ENCODE measurements at regions not wholly inside any gene's neighbourhood (a gene's known extent, or its start where the extent isn't known, plus 50 kb on each side); places are given as distances from the start of the nearest gene placed in this dataset.

DNA sequence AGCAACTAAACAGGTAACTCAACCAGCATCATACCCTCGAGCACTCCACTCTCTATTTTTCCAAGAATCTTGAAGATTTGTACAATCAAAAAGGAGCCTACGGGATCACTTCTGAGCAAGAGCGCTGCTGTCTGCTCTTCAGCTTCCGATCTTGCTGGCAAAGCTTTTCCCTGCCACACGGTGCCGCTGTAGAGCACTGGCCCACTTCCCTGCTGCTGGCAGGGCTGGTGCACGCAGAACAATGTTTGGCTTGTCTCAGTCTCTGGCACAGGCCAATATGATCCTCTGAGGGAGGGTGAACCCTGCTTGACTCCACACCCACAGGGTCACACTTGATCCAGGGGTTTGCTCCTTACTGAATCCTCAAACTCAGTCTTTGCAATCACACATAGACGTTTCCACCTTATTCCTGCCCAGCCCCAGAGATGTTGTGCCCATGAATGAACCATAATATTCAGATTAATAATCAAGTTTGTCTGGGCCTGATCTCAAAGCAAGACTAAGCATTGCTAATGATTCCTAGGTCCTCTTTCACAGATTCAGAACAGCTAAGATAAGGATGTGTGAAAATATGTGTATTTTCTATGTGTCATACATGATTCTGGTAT lies 536.6 kb downstream of the SOX6 start:
- intact Hi-C loops (cut with DNase I; ENCODE audit: low total_unique reads) = no loop called here
- Histone ChIP-seq H3K4me3 (no peak overlapping the region), H3K27ac (no peak overlapping the region), H3K36me3 (no peaks in the 10 kb centered on the region), H3K4me1 (no peaks in the 10 kb centered on the region), H3K27me3 (no peaks in the 10 kb centered on the region), H3K9me3 (no peaks in the 10 kb centered on the region)
- peak in 1 of 2 donors; percentile 31 for DNase-seq
- TF ChIP-seq, protein P1, sequence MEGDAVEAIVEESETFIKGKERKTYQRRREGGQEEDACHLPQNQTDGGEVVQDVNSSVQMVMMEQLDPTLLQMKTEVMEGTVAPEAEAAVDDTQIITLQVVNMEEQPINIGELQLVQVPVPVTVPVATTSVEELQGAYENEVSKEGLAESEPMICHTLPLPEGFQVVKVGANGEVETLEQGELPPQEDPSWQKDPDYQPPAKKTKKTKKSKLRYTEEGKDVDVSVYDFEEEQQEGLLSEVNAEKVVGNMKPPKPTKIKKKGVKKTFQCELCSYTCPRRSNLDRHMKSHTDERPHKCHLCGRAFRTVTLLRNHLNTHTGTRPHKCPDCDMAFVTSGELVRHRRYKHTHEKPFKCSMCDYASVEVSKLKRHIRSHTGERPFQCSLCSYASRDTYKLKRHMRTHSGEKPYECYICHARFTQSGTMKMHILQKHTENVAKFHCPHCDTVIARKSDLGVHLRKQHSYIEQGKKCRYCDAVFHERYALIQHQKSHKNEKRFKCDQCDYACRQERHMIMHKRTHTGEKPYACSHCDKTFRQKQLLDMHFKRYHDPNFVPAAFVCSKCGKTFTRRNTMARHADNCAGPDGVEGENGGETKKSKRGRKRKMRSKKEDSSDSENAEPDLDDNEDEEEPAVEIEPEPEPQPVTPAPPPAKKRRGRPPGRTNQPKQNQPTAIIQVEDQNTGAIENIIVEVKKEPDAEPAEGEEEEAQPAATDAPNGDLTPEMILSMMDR (IDR thresholded peaks at IDR 0.05) = peak; percentile 45 to 58 (median 54)
- TF ChIP-seq POLR2A (IDR thresholded peaks at IDR 0.05) = no peak

- TF ChIP-seq, protein P1 (IDR thresholded peaks at IDR 0.05) = no peak
- TF ChIP-seq POLR2A (IDR thresholded peaks at IDR 0.05) = no peak
- Histone ChIP-seq H3K27me3 (no peaks in the 10 kb centered on the region), H3K4me3 (no peak overlapping the region), H3K9me3 (no peaks in the 10 kb centered on the region), H3K27ac (no peak overlapping the region), H3K36me3 (no peaks in the 10 kb centered on the region), H3K4me1 (no peaks in the 10 kb centered on the region)
- DNase-seq = no peak
- intact Hi-C loops (cut with DNase I; ENCODE audit: low total_unique reads) = no loop called here
These were observed 534.9 kb downstream of the SOX6 start for GRCh38 chr11:15821451-15821850.

GRCh38 chr11:15824060-15824459 lies 532.3 kb downstream of the SOX6 start:
- no peaks in the 10 kb centered on the region for H3K36me3 ChIP-seq
- DNase-seq = no peak
- H3K27ac ChIP-seq = no peak overlapping the region
- TF ChIP-seq, protein P1 (IDR thresholded peaks at IDR 0.05) = no peak
- no peak for TF ChIP-seq POLR2A (IDR thresholded peaks at IDR 0.05)
- intact Hi-C loops (cut with DNase I; ENCODE audit: low total_unique reads) = no loop called here
- H3K27me3 ChIP-seq = no peaks in the 10 kb centered on the region
- H3K4me3 ChIP-seq = no peak overlapping the region
- no peaks in the 10 kb centered on the region for H3K4me1 ChIP-seq
- H3K9me3 ChIP-seq = no peaks in the 10 kb centered on the region

DNA sequence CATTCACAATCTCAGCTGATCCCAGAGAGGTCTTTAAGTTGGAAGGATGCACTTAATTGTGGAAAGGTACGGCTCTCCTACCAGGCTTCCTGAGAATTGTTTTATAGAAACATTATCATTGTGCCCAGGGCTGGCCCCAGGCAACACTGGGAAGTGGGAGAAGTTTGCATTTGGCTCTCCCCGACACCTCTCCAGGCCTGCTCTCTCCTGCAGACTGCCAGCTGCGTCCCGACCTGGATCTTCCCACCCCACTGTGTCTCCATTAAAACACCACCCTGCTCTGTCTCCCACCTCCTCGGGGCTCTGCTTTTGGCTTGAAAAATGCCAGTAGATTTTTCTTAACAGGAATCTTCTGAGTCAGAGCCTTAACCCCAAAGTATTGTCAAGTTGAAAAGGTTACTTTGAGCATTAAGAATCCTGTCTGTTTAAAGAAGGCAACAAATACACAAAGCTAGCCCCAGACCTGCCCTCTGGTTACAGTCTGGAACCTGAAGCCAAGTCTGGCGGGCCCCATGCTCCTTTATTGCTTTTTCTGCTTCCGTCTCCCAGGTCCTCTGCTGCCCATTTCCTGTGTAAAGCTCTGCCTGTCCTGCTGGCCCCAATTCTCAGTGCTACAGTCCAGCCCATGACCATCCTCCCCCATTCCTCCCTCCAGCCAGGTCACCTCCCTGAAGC lies 530.2 kb downstream of the SOX6 start:
- H3K36me3 ChIP-seq = no peaks in the 10 kb centered on the region
- H3K9me3 ChIP-seq = no peaks in the 10 kb centered on the region
- intact Hi-C loops (cut with DNase I; ENCODE audit: low total_unique reads) = no loop called here
- H3K4me1 ChIP-seq = no peaks in the 10 kb centered on the region
- no peak for TF ChIP-seq POLR2A (IDR thresholded peaks at IDR 0.05)
- TF ChIP-seq, protein P1 (IDR thresholded peaks at IDR 0.05) = no peak
- no peak for DNase-seq
- no peaks in the 10 kb centered on the region for H3K27me3 ChIP-seq
- no peak overlapping the region for H3K4me3 ChIP-seq
- no peak overlapping the region for H3K27ac ChIP-seq

DNA sequence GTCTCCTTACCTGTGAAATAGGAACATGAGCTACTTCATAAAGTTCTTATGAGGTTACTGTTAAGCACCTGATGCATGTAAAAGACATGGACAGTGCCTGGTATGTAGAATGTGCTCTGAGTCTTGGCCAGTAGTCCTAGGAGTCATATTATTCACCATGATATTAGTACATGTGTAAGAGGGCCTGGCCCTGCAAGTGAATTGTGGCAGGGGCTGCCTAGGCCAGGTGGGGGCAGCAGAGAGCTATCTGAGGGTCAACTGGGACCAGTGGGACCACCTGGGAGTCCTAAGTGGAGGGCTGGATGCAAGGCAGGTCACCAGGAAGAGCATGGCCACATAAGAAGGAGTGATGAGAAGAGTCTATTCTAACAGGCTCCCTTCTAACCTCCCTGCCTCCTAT lies 529.5 kb downstream of the SOX6 start:
- TF ChIP-seq, protein P1 (IDR thresholded peaks at IDR 0.05) = peak; percentile 20 to 25 (median 24)
- TF ChIP-seq POLR2A (IDR thresholded peaks at IDR 0.05) = no peak
- Histone ChIP-seq H3K4me1 (no peaks in the 10 kb centered on the region), H3K27ac (no peak overlapping the region), H3K27me3 (no peaks in the 10 kb centered on the region), H3K4me3 (no peak overlapping the region), H3K9me3 (no peaks in the 10 kb centered on the region), H3K36me3 (no peaks in the 10 kb centered on the region)
- no peak for DNase-seq
- intact Hi-C loops (cut with DNase I; ENCODE audit: low total_unique reads) = no loop called here

Measured in uterus (tissue), 3 donors.